ENCODE measurements at regions not wholly inside any gene's neighbourhood (a gene's known extent, or its start where the extent isn't known, plus 50 kb on each side); places are given as distances from the start of the nearest gene placed in this dataset.

GRCh38 chr5:1998716-1999317, 116.1 kb upstream of the IRX4 start:
- Histone ChIP-seq H3K36me3 (ENCODE audit: control insufficient read depth in 4 of 4, insufficient read depth in 4 of 4, low read length in 3 of 4) (no peaks in the 10 kb centered on the region), H3K9me3 (ENCODE audit: control extremely low read depth in 1 of 5, control insufficient read depth in 4 of 5, insufficient read depth in 2 of 5, low read depth in 1 of 5, low read length in 4 of 5) (peaks cover 0 to 7% (median 4%) of the 10 kb centered on the region in 5 experiments), H3K4me3 (ENCODE audit: control insufficient read depth in 1 of 7, extremely low read depth in 1 of 7, insufficient read depth in 4 of 7, low read depth in 2 of 7, low read length in 6 of 7) (no peak overlapping the region), H3K27me3 (replicated peaks in 2 of 5; ENCODE audit: control insufficient read depth in 4 of 5, insufficient read depth in 5 of 5, low read length in 4 of 5) (peaks cover 0 to 16% (median 0%) of the 10 kb centered on the region in 5 experiments), H3K27ac (ENCODE audit: insufficient read depth in 1 of 2, low read depth in 1 of 2, low read length in 2 of 2, poor library complexity in 1 of 2, severe bottlenecking in 2 of 2) (no peak overlapping the region), H3K4me1 (ENCODE audit: control extremely low read depth in 1 of 4, control insufficient read depth in 4 of 4, insufficient read depth in 4 of 4, low read length in 3 of 4) (peaks cover 0 to 3% (median 0%) of the 10 kb centered on the region in 4 experiments)
- DNase-seq, result no peak
- 86% methylated on average over 4 of the region's 4 CpGs for WGBS (ENCODE audit: insufficient coverage)
- CTCF ChIA-PET, result no interaction called here
- POLR2A ChIA-PET, result no interaction called here

GRCh38 chr5:1998348-1998669, 115.6 kb upstream of the IRX4 start:
- no peaks in the 10 kb centered on the region for H3K36me3 ChIP-seq (ENCODE audit: control insufficient read depth in 4 of 4, insufficient read depth in 4 of 4, low read length in 3 of 4)
- ChIA-PET POLR2A (no interaction called here), CTCF (no interaction called here)
- no peak for DNase-seq
- peaks cover 0 to 3% (median 0%) of the 10 kb centered on the region in 4 experiments for H3K4me1 ChIP-seq (ENCODE audit: control extremely low read depth in 1 of 4, control insufficient read depth in 4 of 4, insufficient read depth in 4 of 4, low read length in 3 of 4)
- no peak overlapping the region for H3K27ac ChIP-seq (ENCODE audit: insufficient read depth in 1 of 2, low read depth in 1 of 2, low read length in 2 of 2, poor library complexity in 1 of 2, severe bottlenecking in 2 of 2)
- peaks cover 0 to 7% (median 4%) of the 10 kb centered on the region in 5 experiments for H3K9me3 ChIP-seq (ENCODE audit: control extremely low read depth in 1 of 5, control insufficient read depth in 4 of 5, insufficient read depth in 2 of 5, low read depth in 1 of 5, low read length in 4 of 5)
- H3K27me3 ChIP-seq (replicated peaks in 2 of 5; ENCODE audit: control insufficient read depth in 4 of 5, insufficient read depth in 5 of 5, low read length in 4 of 5), result peaks cover 0 to 15% (median 0%) of the 10 kb centered on the region in 5 experiments
- 86% methylated on average over 1 of the region's 1 CpG for WGBS (ENCODE audit: insufficient coverage)
- no peak overlapping the region for H3K4me3 ChIP-seq (ENCODE audit: control insufficient read depth in 1 of 7, extremely low read depth in 1 of 7, insufficient read depth in 4 of 7, low read depth in 2 of 7, low read length in 6 of 7)

- ChIA-PET CTCF (no interaction called here), POLR2A (no interaction called here)
- no peaks in the 10 kb centered on the region for H3K36me3 ChIP-seq (ENCODE audit: control insufficient read depth in 4 of 4, insufficient read depth in 4 of 4, low read length in 3 of 4)
- no peak overlapping the region for H3K27ac ChIP-seq (ENCODE audit: insufficient read depth in 1 of 2, low read depth in 1 of 2, low read length in 2 of 2, poor library complexity in 1 of 2, severe bottlenecking in 2 of 2)
- H3K27me3 ChIP-seq (replicated peaks in 2 of 5; ENCODE audit: control insufficient read depth in 4 of 5, insufficient read depth in 5 of 5, low read length in 4 of 5), result peaks cover 0 to 15% (median 0%) of the 10 kb centered on the region in 5 experiments
- peaks cover 0 to 10% (median 4%) of the 10 kb centered on the region in 5 experiments for H3K9me3 ChIP-seq (ENCODE audit: control extremely low read depth in 1 of 5, control insufficient read depth in 4 of 5, insufficient read depth in 2 of 5, low read depth in 1 of 5, low read length in 4 of 5)
- peak in 1 of 3 donors; percentile 17 for DNase-seq
- no peak overlapping the region for H3K4me3 ChIP-seq (ENCODE audit: control insufficient read depth in 1 of 7, extremely low read depth in 1 of 7, insufficient read depth in 4 of 7, low read depth in 2 of 7, low read length in 6 of 7)
- peaks cover 0 to 3% (median 0%) of the 10 kb centered on the region in 4 experiments for H3K4me1 ChIP-seq (ENCODE audit: control extremely low read depth in 1 of 4, control insufficient read depth in 4 of 4, insufficient read depth in 4 of 4, low read length in 3 of 4)
- WGBS (ENCODE audit: insufficient coverage), result 89% methylated on average over 5 of the region's 6 CpGs
These were observed 115.1 kb upstream of the IRX4 start for GRCh38 chr5:1997640-1998347.

- no peak for DNase-seq
- peaks cover 0 to 16% (median 5%) of the 10 kb centered on the region in 5 experiments for H3K9me3 ChIP-seq (ENCODE audit: control extremely low read depth in 1 of 5, control insufficient read depth in 4 of 5, insufficient read depth in 2 of 5, low read depth in 1 of 5, low read length in 4 of 5)
- ChIA-PET CTCF (no interaction called here), POLR2A (no interaction called here)
- 90% methylated on average over 3 of the region's 5 CpGs for WGBS (ENCODE audit: insufficient coverage)
- H3K27ac ChIP-seq (ENCODE audit: insufficient read depth in 1 of 2, low read depth in 1 of 2, low read length in 2 of 2, poor library complexity in 1 of 2, severe bottlenecking in 2 of 2), result no peak overlapping the region
- peaks cover 0 to 3% (median 0%) of the 10 kb centered on the region in 5 experiments for H3K27me3 ChIP-seq (replicated peaks in 2 of 5; ENCODE audit: control insufficient read depth in 4 of 5, insufficient read depth in 5 of 5, low read length in 4 of 5)
- no peaks in the 10 kb centered on the region for H3K36me3 ChIP-seq (ENCODE audit: control insufficient read depth in 4 of 4, insufficient read depth in 4 of 4, low read length in 3 of 4)
- H3K4me3 ChIP-seq (ENCODE audit: control insufficient read depth in 1 of 7, extremely low read depth in 1 of 7, insufficient read depth in 4 of 7, low read depth in 2 of 7, low read length in 6 of 7), result no peak overlapping the region
- no peaks in the 10 kb centered on the region for H3K4me1 ChIP-seq (ENCODE audit: control extremely low read depth in 1 of 4, control insufficient read depth in 4 of 4, insufficient read depth in 4 of 4, low read length in 3 of 4)
These were observed 112.8 kb upstream of the IRX4 start for GRCh38 chr5:1995491-1995890.

GRCh38 chr5:1987471-1987870, 104.7 kb upstream of the IRX4 start:
- 89% methylated on average over 4 of the region's 5 CpGs for WGBS (ENCODE audit: insufficient coverage)
- H3K27me3 ChIP-seq (replicated peaks in 2 of 5; ENCODE audit: control insufficient read depth in 4 of 5, insufficient read depth in 5 of 5, low read length in 4 of 5), result peaks cover 0 to 7% (median 2%) of the 10 kb centered on the region in 5 experiments
- CTCF ChIA-PET, result no interaction called here

GRCh38 chr5:1985781-1986180, 103.1 kb upstream of the IRX4 start:
- Histone ChIP-seq H3K9me3 (ENCODE audit: control extremely low read depth in 1 of 5, control insufficient read depth in 4 of 5, insufficient read depth in 2 of 5, low read depth in 1 of 5, low read length in 4 of 5) (peaks cover 0 to 3% (median 2%) of the 10 kb centered on the region in 5 experiments), H3K27ac (ENCODE audit: insufficient read depth in 1 of 2, low read depth in 1 of 2, low read length in 2 of 2, poor library complexity in 1 of 2, severe bottlenecking in 2 of 2) (no peak overlapping the region), H3K36me3 (ENCODE audit: control insufficient read depth in 4 of 4, insufficient read depth in 4 of 4, low read length in 3 of 4) (no peaks in the 10 kb centered on the region), H3K4me1 (ENCODE audit: control extremely low read depth in 1 of 4, control insufficient read depth in 4 of 4, insufficient read depth in 4 of 4, low read length in 3 of 4) (no peaks in the 10 kb centered on the region), H3K4me3 (ENCODE audit: control insufficient read depth in 1 of 7, extremely low read depth in 1 of 7, insufficient read depth in 4 of 7, low read depth in 2 of 7, low read length in 6 of 7) (no peak overlapping the region), H3K27me3 (replicated peaks in 2 of 5; ENCODE audit: control insufficient read depth in 4 of 5, insufficient read depth in 5 of 5, low read length in 4 of 5) (peaks cover 0 to 7% (median 2%) of the 10 kb centered on the region in 5 experiments)
- 88% methylated on average over 5 of the region's 9 CpGs for WGBS (ENCODE audit: insufficient coverage)
- no peak for DNase-seq
- ChIA-PET CTCF (no interaction called here), POLR2A (no interaction called here)

More at GRCh38 chr5:1987471-1987870, 104.7 kb upstream of the IRX4 start:
- no peak overlapping the region for H3K27ac ChIP-seq (ENCODE audit: insufficient read depth in 1 of 2, low read depth in 1 of 2, low read length in 2 of 2, poor library complexity in 1 of 2, severe bottlenecking in 2 of 2)
- no peaks in the 10 kb centered on the region for H3K36me3 ChIP-seq (ENCODE audit: control insufficient read depth in 4 of 4, insufficient read depth in 4 of 4, low read length in 3 of 4)
- H3K4me3 ChIP-seq (ENCODE audit: control insufficient read depth in 1 of 7, extremely low read depth in 1 of 7, insufficient read depth in 4 of 7, low read depth in 2 of 7, low read length in 6 of 7), result no peak overlapping the region
- peaks cover 0 to 6% (median 2%) of the 10 kb centered on the region in 5 experiments for H3K9me3 ChIP-seq (ENCODE audit: control extremely low read depth in 1 of 5, control insufficient read depth in 4 of 5, insufficient read depth in 2 of 5, low read depth in 1 of 5, low read length in 4 of 5)
- POLR2A ChIA-PET, result no interaction called here
- no peak for DNase-seq
- no peaks in the 10 kb centered on the region for H3K4me1 ChIP-seq (ENCODE audit: control extremely low read depth in 1 of 4, control insufficient read depth in 4 of 4, insufficient read depth in 4 of 4, low read length in 3 of 4)

GRCh38 chr5:1983919-1984695, 101.4 kb upstream of the IRX4 start:
- no peaks in the 10 kb centered on the region for H3K4me1 ChIP-seq (ENCODE audit: control extremely low read depth in 1 of 4, control insufficient read depth in 4 of 4, insufficient read depth in 4 of 4, low read length in 3 of 4)
- POLR2A ChIA-PET, result no interaction called here
- no peak overlapping the region for H3K4me3 ChIP-seq (ENCODE audit: control insufficient read depth in 1 of 7, extremely low read depth in 1 of 7, insufficient read depth in 4 of 7, low read depth in 2 of 7, low read length in 6 of 7)
- no peaks in the 10 kb centered on the region for H3K36me3 ChIP-seq (ENCODE audit: control insufficient read depth in 4 of 4, insufficient read depth in 4 of 4, low read length in 3 of 4)
- no peak overlapping the region for H3K27ac ChIP-seq (ENCODE audit: insufficient read depth in 1 of 2, low read depth in 1 of 2, low read length in 2 of 2, poor library complexity in 1 of 2, severe bottlenecking in 2 of 2)
- no peak for DNase-seq
- CTCF ChIA-PET, result no interaction called here
- WGBS (ENCODE audit: insufficient coverage), result 88% methylated on average over 8 of the region's 11 CpGs
- peaks cover 0 to 3% (median 0%) of the 10 kb centered on the region in 5 experiments for H3K9me3 ChIP-seq (ENCODE audit: control extremely low read depth in 1 of 5, control insufficient read depth in 4 of 5, insufficient read depth in 2 of 5, low read depth in 1 of 5, low read length in 4 of 5)
- H3K27me3 ChIP-seq (replicated peaks in 2 of 5; ENCODE audit: control insufficient read depth in 4 of 5, insufficient read depth in 5 of 5, low read length in 4 of 5), result peaks cover 0 to 7% (median 2%) of the 10 kb centered on the region in 5 experiments
